Peyer's patch (tissue), 4 donors: ENCODE measurements at regions not wholly inside any gene's neighbourhood (a gene's known extent, or its start where the extent isn't known, plus 50 kb on each side); places are given as distances from the start of the nearest gene placed in this dataset.
"Not testable (repeated sequence)": the region's sequence is repeated elsewhere in the genome, so short reads cannot be mapped to it uniquely, and the experiment has no call there.

Source experiments
- DNase-seq, 3 donors: peaks; one replicate each; pipeline ENCODE4 v3.0.0-alpha.2; 2017 to 2019
- H3K27ac ChIP-seq, 4 donors: fragments of 200-600 bp; sonication (generic); one replicate each; pipeline ENCODE4 v1.5.1; 2016 to 2019
- H3K27me3 ChIP-seq, 2 donors: fragments of 200-600 bp; sonication (generic); one replicate each; pipeline ENCODE4 v1.5.1; 2019
- H3K36me3 ChIP-seq, 3 donors: fragments of 200-600 bp; sonication (generic); one replicate each; pipeline ENCODE4 v1.5.1; 2016 to 2019
- H3K4me1 ChIP-seq, 4 donors: fragments of 200-600 bp; sonication (generic); one replicate each; pipeline ENCODE4 v1.5.1; 2016 to 2019
- H3K4me3 ChIP-seq, 4 donors: fragments of 200-600 bp; sonication (generic); 1 replicate in 3 of 4; 2 replicates in 1 of 4; pipeline ENCODE4 v1.5.1; 2016 to 2019; ENCODE audit warnings: mild to moderate bottlenecking in 1 of 4
- H3K9me3 ChIP-seq, 4 donors: fragments of 200-600 bp; sonication (generic); one replicate each; pipeline ENCODE4 v1.5.1; 2016 to 2019; ENCODE audit warnings: mild to moderate bottlenecking in 1 of 4
- CTCF ChIP-seq, 6 experiments: fragments of 450-650 bp in 4 of 6; fragments of 200-600 bp in 2 of 6; sonication (generic) in 1 of 6; IDR thresholded peaks; one replicate each; pipeline ENCODE4 v1.5.1; 2017 to 2019; ENCODE audit warnings: antibody characterized with exemption in 6 of 6, mild to moderate bottlenecking in 3 of 6, moderate library complexity in 1 of 6
- POLR2A ChIP-seq, 2 donors: fragments of 450-650 bp; IDR thresholded peaks; one replicate each; pipeline ENCODE4 v1.5.1; 2017; ENCODE audit warnings: antibody characterized with exemption in 2 of 2, mild to moderate bottlenecking in 2 of 2, moderate library complexity in 2 of 2

GRCh38 chr7:119606297-119606696, 666.7 kb upstream of the KCND2 start:
- Histone ChIP-seq H3K4me3 (no peak overlapping the region), H3K36me3 (no peaks in the 10 kb centered on the region), H3K27ac (no peak overlapping the region), H3K4me1 (no peaks in the 10 kb centered on the region), H3K9me3 (no peaks in the 10 kb centered on the region), H3K27me3 (no peaks in the 10 kb centered on the region)
- TF ChIP-seq CTCF (IDR thresholded peaks at IDR 0.05) (no peak), POLR2A (IDR thresholded peaks at IDR 0.05) (no peak)
- DNase-seq, result no peak

- no peaks in the 10 kb centered on the region for H3K27me3 ChIP-seq
- H3K9me3 ChIP-seq, result no peaks in the 10 kb centered on the region
- no peak overlapping the region for H3K27ac ChIP-seq
- no peak for DNase-seq
- H3K4me3 ChIP-seq, result no peak overlapping the region
- no peaks in the 10 kb centered on the region for H3K36me3 ChIP-seq
- TF ChIP-seq POLR2A (IDR thresholded peaks at IDR 0.05) (no peak), CTCF (IDR thresholded peaks at IDR 0.05) (no peak)
- no peaks in the 10 kb centered on the region for H3K4me1 ChIP-seq
Measured at GRCh38 chr7:119620769-119621168, 652.2 kb upstream of the KCND2 start.

GRCh38 chr7:119623427-119623826, 649.5 kb upstream of the KCND2 start:
- no peaks in the 10 kb centered on the region for H3K36me3 ChIP-seq
- H3K27me3 ChIP-seq, result no peaks in the 10 kb centered on the region
- TF ChIP-seq CTCF (IDR thresholded peaks at IDR 0.05), result no peak
- no peak for TF ChIP-seq POLR2A (IDR thresholded peaks at IDR 0.05)
- no peak for DNase-seq
- no peaks in the 10 kb centered on the region for H3K4me1 ChIP-seq
- H3K4me3 ChIP-seq, result no peak overlapping the region
- no peaks in the 10 kb centered on the region for H3K9me3 ChIP-seq
- no peak overlapping the region for H3K27ac ChIP-seq

GRCh38 chr7:119630406-119630969, 642.5 kb upstream of the KCND2 start:
- Histone ChIP-seq H3K4me1 (no peaks in the 10 kb centered on the region), H3K27ac (no peak overlapping the region), H3K9me3 (no peaks in the 10 kb centered on the region), H3K36me3 (no peaks in the 10 kb centered on the region), H3K27me3 (no peaks in the 10 kb centered on the region), H3K4me3 (no peak overlapping the region)
- DNase-seq, result no peak
- TF ChIP-seq CTCF (IDR thresholded peaks at IDR 0.05) (no peak), POLR2A (IDR thresholded peaks at IDR 0.05) (no peak)

- H3K27ac ChIP-seq, DNase-seq, H3K9me3 ChIP-seq, H3K36me3 ChIP-seq, H3K4me3 ChIP-seq, H3K4me1 ChIP-seq, H3K27me3 ChIP-seq: not testable (repeated sequence)
Measured at GRCh38 chr7:119633812-119634211, 639.2 kb upstream of the KCND2 start.

- no peak for DNase-seq
- Histone ChIP-seq H3K9me3 (no peaks in the 10 kb centered on the region), H3K4me1 (no peaks in the 10 kb centered on the region), H3K4me3 (no peak overlapping the region), H3K36me3 (no peaks in the 10 kb centered on the region), H3K27ac (no peak overlapping the region), H3K27me3 (no peaks in the 10 kb centered on the region)
- TF ChIP-seq POLR2A (IDR thresholded peaks at IDR 0.05), result no peak
- no peak for TF ChIP-seq CTCF (IDR thresholded peaks at IDR 0.05)
Measured at GRCh38 chr7:119640326-119640725, 632.6 kb upstream of the KCND2 start.
